NAMALWA (cell line): ENCODE measurements at regions not wholly inside any gene's neighbourhood (a gene's known extent, or its start where the extent isn't known, plus 50 kb on each side); places are given as distances from the start of the nearest gene placed in this dataset.

Experiments
- DNase-seq: peaks from one replicate; pipeline ENCODE4 v3.0.0-alpha.2; 2015; ENCODE audit warnings: low spot score

DNA sequence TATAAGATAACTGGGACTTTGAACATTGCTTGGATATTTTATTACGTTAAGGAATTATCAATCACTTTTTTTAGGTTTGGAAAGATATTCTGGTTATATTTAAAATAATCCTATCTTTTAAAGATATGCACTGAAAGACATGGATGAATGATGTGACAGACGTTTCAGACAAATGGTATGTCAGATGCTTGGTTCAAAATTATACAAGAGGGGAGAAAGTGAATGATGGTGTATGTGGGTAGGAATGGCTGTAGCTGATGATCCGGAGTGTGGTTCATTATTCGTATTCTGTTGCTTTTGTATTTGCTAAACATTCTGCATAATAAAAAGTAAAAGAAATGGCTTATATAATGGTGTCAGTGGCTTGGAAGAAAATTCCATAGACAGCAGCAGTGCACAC, 51.0 kb upstream of the SNRPB2 start:
- no peak for DNase-seq

DNA sequence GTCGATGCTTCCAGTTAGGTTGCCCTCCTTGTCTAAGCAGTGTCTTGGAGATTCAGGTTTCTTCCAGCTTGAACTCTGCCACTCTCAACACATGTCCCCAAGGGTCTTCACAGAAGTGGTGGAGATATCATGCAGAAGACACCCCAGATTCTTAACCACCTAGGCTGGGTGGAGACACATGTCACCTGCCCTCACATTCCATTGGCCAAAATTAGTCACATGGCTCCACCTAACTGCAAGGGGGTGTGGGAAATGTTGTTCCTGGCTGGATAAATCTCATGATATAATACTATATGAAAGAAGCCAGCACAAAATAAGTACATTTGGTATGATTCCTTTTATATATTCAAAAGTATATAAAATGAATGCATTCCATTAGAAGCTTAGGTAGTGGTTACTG, 52.9 kb upstream of the SNRPB2 start:
- no peak for DNase-seq

DNA sequence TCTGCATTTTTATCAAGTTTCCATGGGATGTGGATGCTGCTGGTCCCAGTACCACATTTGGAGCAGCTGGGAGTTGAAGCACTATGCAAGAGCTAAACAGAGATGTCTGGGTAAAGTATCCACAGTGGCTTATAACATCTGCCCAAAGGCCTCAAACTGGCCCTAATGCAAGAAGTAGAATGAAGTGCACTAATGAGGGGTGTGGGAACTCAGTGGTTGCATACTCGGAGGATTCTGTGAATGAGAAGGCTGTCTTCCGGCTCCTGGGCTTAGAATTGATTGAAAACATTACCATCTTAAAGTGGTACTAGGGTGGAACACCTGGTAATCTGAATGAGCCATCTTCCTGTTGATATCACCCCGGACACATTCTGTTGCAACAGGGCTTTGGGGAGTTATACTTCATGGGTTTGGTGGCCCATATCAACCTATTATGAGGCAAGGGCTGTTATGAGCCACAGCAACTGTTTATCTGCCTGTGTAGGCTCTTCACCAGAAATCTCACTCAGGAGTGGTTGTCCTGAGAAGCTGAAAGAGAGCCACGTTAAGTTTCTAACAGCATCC, 54.7 kb upstream of the SNRPB2 start:
- DNase-seq, result no peak

DNA sequence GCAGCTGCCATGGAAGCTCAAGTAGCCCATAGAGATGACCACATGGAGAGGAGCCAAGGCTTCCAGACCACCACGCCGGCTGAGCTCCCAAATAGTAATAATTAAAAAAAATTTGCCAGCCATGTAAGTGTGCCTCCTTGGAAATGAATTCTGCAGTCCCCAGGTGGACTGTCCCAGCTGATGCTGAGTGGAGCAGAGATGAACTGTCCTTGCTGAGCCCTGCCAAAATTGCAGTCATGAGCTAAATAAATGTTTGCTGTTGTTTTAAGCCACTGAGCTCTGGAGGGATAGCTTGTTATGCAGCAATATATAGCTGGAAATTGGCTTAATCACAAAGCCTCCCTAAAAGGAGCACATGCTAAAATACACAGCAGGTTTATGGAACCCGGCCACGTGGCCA, 55.6 kb upstream of the SNRPB2 start:
- DNase-seq, result no peak

DNA sequence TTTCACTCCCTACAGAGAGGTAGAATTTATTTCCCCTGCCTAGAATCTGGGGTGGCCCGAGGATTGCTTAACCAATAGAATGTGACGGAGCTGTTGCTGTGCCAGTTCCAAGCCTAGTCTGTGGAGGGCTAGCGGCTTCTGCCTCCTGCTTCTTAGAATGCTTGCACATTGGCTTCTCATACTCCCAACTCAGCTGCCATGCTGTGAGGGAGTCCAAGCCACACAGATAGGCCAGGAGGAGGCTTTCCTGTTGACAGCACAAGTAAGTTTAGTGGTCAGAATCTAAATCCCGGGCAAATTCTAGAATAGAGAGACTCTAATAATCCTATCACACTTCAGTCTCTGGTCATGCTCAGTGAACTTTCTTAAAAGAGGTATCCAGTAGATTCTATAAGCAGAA, 57.5 kb upstream of the SNRPB2 start:
- no peak for DNase-seq

DNA sequence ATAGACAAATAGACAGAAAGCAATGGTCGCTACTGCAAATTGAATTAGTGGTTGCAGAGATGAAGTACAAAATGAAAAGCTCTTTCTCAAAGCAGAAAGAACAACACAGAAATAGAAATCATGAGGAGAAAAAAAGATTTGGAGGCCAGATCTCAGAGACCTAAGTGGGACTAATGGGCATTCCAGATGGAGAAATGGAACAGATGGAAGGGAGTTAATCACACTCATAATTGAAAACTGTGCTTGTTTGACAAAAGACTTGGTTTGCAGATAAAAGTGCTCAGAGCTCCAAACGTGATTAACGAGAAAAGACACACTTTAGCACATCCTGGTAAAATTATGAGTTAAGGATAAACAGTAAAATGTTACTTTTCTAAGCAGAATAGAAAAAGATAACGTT, 58.1 kb upstream of the SNRPB2 start:
- DNase-seq, result no peak

DNA sequence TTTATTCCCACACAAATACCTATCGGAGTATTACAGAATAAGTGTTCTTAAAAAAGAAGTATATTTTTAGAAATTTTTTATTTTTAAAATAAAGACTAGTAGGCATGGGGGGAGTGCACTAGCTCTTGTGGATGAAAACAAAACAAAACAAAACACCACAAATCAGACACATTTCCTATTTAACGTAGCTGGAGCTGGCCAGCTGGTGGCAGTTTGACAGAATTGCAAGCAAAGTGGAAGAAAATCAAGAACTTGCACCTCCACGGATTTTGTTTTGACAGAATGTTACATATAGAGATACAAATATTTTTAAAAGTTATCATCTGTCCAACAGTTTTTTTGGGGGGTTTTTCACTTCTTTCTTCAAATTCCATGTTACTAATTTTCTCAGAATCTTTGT, 63.6 kb upstream of the SNRPB2 start:
- DNase-seq, result peak; percentile 6

DNA sequence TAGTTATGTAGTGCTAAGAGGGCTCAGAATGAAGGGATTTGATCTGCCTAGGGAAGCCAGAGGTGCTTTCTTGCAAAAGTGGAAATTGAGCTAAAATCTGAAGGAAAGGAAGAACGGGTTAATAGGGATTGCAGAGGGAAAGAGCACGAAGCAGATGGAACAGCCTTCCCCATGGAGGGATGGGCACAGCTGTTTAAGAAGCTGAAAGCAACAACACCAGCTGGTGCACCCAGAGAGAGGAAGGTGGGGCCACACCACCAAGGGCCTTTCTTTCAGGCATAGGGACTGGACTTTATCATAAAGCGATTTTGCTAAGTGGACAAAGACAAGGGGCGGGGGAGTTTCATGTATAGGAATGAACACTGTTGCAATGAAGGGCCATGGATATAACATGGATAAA, 65.8 kb upstream of the SNRPB2 start:
- no peak for DNase-seq

DNA sequence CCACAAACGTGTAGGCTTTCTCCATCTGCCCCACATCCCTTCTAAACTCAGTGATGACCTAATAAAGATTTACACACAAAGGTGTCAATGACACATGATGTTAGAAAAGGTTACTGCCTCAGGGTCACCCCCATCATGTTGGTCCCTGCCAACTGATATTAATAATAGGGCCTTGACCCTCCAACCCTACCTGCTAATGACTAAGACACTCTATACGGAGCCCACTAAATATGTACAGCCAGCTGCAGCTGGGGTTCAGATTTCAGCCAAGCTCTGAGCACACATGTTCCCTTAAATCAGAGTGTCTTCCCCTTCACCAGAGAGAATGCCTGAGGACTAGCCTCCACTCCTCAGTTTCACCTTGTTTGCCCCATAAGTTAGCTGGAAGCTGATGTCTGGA, 67.4 kb upstream of the SNRPB2 start:
- DNase-seq, result no peak

DNA sequence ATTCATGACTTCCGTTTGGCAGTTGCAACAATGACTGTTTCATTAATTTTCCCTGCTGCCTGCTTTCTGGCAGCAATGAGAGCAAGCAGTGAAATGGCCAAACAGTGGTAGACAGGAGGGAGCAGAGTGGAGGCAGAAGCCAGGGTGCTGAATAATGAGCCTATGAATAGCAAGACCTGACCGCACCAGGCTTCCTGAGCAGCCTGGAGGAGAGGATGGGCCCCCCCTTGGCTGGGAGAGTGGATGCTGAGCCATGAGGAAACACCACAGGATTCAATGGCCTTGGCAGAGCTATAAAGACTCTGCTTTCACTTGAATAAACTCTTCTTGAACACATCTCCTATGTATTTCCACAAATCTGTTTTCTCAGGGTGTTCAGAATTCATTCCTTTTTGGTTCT, 68.1 kb upstream of the SNRPB2 start:
- DNase-seq, result no peak

DNA sequence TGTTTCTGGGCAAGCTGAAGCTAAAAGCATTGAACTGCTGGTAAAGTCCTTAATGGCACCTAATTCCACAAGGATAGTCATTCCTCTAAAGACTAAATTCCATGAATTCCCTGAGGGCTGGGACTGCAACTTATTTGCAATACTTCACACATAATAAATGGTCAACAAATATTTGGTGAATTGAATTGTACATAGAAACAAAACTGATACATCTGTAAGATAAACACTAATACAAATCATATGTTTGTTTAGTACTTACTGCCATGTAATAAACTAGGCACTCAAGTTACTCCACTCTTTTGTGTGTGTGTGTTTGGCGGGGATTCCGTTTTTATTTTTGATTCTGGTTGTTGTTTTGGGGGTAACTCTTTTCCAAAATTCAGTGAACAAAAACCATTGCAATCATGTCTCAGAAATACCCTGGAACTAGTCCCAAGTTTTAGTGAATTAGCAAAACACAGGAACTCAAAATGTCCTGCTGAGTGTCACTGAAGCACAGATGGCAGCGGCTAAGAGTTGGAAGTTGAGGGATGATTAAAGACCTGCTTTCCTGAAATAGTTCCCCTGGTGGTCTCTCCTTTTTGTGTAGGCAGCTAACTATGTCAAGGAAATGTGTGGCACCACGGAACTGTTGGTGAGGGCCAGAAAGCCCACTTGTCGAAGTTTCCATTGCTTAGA, 74.8 kb upstream of the SNRPB2 start:
- DNase-seq, result no peak

DNA sequence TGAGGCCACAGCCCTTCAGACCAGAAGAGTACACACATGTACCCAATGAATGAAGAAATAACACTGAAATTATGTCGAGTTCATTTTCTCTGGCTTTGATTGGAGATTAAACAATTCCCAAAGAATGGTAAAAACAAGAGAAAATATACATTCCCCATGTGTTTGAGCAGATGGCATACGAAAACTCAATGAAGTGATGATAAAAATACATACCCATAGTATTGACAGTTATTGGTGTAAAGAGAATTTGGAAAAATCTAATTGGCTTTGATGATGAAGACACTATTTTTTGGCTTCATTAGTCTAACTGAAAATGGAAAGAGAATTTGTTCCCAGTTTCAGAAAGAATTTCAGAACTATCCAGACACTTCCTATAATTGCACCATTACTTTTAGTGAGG, 76.6 kb upstream of the SNRPB2 start:
- DNase-seq, result no peak

DNA sequence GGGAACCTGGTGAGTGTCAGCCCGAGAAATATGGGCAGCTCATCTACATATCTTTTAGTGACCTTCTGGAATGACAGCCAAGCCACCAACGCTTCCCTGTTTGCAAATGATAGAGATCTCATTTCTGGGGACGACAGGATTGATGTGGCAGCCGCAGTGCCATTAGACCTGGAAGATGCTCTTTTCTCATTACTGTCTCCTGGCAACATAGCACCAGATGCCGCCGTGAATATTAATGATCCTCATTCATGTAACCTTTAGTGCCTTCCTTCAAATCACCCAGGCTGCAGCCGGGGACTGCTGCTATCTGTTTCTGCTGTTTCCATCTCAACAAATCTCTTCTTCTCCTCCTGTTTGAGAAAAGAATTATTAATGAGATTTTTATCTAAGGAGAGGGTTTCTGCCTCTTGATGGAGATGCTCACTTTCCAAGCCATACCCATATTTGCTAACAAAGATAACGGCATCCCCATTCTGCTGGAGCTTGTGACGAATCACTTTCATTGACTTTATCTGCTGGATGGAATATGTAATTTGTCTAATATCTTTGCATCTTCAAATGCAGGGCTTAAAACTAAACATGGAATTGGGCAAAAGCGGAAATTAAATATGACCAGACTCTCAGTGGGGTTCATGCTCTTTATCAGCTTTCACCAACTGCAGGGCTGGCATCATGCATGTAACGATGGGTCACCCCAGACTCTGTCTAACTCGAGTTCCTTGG, 74.8 kb upstream of the KIF16B start:
- DNase-seq, result no peak

DNA sequence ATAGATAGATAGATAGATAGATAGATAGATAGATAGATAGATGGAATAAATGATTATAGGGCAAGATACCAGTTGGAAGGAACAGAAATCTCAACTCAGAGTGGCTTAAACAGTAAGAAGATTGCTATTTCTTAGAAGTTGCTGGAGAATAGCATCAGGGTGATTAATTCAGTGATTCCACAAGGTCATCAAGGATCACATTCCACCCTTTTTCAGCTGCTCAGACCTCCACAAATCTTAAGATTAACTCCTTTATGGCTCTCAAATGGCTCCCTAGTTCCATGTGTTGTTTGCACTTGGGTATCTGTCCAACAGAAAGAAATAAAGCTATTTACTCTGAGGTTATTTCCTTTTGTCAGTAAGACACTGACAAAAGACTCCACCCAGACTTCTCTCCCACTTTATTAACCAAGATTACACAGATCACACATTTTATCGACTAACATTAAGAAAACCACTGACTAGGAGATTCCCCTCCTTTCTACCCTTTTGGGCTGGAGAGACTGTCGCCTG, 68.3 kb upstream of the KIF16B start:
- DNase-seq, result no peak

DNA sequence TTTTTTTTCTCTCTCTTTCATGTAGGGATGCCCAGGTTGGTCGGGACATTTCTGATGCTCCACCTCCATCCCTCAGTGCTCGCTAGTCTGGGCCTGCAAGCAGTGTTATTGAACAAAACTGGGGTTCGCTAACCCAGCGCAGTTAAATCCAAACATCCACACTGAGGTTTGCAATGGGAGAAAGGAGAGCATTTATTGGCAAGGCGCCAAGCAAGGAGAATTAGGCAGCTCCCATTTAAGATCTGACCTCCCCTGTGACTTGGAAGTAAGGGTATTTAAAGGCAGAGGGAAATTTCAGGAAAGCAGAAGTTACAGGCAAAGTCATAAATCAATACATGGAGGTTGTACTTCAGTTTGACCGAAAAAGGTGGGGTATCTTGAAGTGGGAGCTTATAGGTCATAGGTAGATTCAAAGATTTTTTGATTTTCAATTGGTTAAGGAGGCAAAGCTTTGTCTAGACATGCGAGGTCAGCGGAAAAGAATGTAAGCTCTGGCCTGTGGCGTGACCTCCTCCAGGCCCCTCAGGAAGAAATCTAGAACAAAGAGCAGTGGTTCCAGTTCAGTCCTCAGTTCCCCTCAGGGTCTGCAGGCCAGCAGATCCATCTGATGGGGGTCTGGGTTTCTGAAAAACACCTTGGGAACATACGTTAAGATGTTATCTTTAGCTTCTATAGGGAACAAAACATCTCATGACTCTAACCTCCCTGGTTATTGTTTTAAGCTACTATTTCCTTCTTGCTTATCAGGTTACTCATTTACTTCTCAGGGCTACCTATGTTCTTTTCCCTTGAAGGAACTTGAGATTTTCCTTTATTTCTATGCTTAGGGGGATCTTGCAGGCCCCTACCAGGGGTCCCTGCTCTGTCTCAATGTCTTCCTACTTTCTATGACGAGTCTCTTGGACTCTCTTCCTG, 66.0 kb upstream of the KIF16B start:
- no peak for DNase-seq

DNA sequence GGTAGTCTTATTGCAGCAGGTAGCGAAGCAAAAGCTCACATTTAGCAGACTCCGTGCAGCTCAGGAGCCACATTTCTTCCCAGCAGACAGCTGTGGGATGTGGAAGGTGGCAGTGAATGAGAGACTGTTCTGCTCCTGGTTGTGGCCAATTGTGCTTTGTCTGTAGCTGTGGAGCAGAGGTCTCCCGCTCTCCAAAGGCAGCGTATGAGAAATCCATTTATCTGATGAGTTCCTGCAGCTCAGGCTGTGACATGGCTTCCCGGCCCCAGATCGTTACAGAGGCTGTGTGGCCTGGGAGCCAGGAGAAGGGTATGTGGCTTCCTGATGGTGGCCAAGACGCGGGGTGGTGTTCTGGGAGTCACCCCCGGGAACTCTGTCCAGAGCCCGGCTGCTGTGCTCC, 64.5 kb upstream of the KIF16B start:
- no peak for DNase-seq

DNA sequence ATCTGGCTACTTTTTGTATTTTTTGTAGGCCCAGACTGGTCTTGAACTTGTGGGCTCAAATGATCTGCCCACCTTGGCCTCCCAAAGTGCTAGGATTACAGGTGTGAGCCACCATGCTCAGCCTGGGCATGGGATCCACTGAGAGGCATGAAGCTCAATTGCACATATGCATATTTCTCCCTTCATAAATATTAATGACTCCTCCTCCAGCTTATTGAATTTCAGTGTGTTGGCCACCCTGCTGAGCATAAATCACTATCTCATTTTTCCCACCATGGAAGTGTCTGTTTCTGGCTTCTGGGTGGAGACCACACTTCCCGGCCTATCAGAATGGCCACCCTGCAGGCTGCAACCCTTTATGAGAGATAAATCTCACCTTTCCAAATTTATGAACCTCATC, 53.6 kb upstream of the KIF16B start:
- no peak for DNase-seq

DNA sequence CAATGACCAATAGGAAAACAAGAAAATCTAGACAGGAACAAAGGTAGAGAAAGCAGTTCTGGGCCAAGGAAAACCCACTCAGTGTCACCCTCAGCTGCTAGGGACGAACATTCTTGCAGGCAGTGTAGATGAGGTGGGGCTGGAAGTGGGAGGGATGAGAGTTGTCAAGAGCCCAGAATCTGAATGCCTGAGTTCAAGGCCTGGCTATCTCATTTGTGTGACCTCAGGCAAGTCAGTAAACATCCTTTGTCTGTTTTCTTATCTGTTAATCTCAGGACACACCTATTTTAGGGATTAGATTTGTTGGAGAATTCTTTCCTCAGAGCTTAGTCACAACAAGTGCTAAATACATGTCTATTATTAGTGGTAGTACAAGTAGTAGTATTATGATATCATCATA, 50.9 kb upstream of the KIF16B start:
- DNase-seq, result no peak
